Sigmoid colon (tissue), 4 donors: ENCODE measurements at regions not wholly inside any gene's neighbourhood (a gene's known extent, or its start where the extent isn't known, plus 50 kb on each side); places are given as distances from the start of the nearest gene placed in this dataset.

ENCODE experiments used
- CTCF ChIP-seq, 4 experiments: fragments of 450-650 bp in 3 of 4; fragments of 200-600 bp in 1 of 4; IDR thresholded peaks; one replicate each; pipeline ENCODE4 v1.5.1; 2016 to 2019; ENCODE audit warnings: antibody characterized with exemption in 4 of 4, mild to moderate bottlenecking in 3 of 4, moderate library complexity in 2 of 4
- EP300 ChIP-seq, 4 donors: sonication (generic); formaldehyde crosslinking; IDR thresholded peaks; one replicate each; pipeline ENCODE4 v1.6.1; 2017; ENCODE audit warnings: antibody characterized with exemption in 4 of 4
- POLR2A ChIP-seq, 2 donors: fragments of 450-650 bp; IDR thresholded peaks; one replicate each; pipeline ENCODE4 v1.6.1; 2016; ENCODE audit warnings: antibody characterized with exemption in 2 of 2, mild to moderate bottlenecking in 2 of 2, moderate library complexity in 2 of 2

- TF ChIP-seq CTCF (IDR thresholded peaks at IDR 0.05) (no peak), EP300 (IDR thresholded peaks at IDR 0.05) (no peak), POLR2A (IDR thresholded peaks at IDR 0.05) (no peak)
Measured at GRCh38 chr5:166505067-166505466, 1786.4 kb upstream of the WWC1 start.
